H9 (cell line): ENCODE measurements at regions not wholly inside any gene's neighbourhood (a gene's known extent, or its start where the extent isn't known, plus 50 kb on each side); places are given as distances from the start of the nearest gene placed in this dataset.

ENCODE experiments used
- DNase-seq: peaks from one replicate; pipeline ENCODE4 v3.0.0-alpha.2; 2017
- H2AFZ ChIP-seq: one replicate; pipeline ENCODE4 v1.6.1; 2013; ENCODE audit warnings: mild to moderate bottlenecking, low read length, control low read depth, moderate library complexity
- H2AK5ac ChIP-seq: 2 replicates; pipeline ENCODE4 v1.6.1; 2013; ENCODE audit warnings: low read length, control low read depth, mixed read lengths; ENCODE audit not compliant: insufficient read length
- H2BK120ac ChIP-seq: one replicate; pipeline ENCODE4 v1.6.1; 2013; ENCODE audit warnings: low read depth, mild to moderate bottlenecking, low read length, control low read depth, inconsistent platforms; ENCODE audit not compliant: poor library complexity, severe bottlenecking
- H2BK12ac ChIP-seq: 2 replicates; pipeline ENCODE4 v1.6.1; 2013; ENCODE audit warnings: low read length, control low read depth, mixed read lengths, low read depth; ENCODE audit not compliant: insufficient read length
- H2BK15ac ChIP-seq: 2 replicates; pipeline ENCODE4 v1.6.1; 2013; ENCODE audit warnings: low read depth, low read length, control low read depth
- H2BK20ac ChIP-seq: one replicate; pipeline ENCODE4 v1.6.1; 2013; ENCODE audit warnings: low read depth, mild to moderate bottlenecking, low read length, control low read depth, inconsistent platforms; ENCODE audit not compliant: poor library complexity, severe bottlenecking
- H2BK5ac ChIP-seq: 2 replicates; pipeline ENCODE4 v1.6.1; 2013; ENCODE audit warnings: low read length, control low read depth, mixed read lengths; ENCODE audit not compliant: insufficient read length
- H3K14ac ChIP-seq: 2 replicates; pipeline ENCODE4 v1.6.1; 2013; ENCODE audit warnings: low read length, control low read depth; ENCODE audit not compliant: insufficient read depth
- H3K18ac ChIP-seq: 2 replicates; pipeline ENCODE4 v1.6.1; 2013; ENCODE audit warnings: low read depth, mild to moderate bottlenecking, mixed read lengths, low read length, control low read depth; ENCODE audit not compliant: insufficient read length
- H3K23ac ChIP-seq: 2 replicates; pipeline ENCODE4 v1.6.1; 2013; ENCODE audit warnings: low read length, control low read depth, mixed read lengths, low read depth; ENCODE audit not compliant: insufficient read length
- H3K23me2 ChIP-seq: 2 replicates; pipeline ENCODE4 v1.6.1; 2013; ENCODE audit warnings: low read depth, mild to moderate bottlenecking, mixed read lengths, low read length, control low read depth; ENCODE audit not compliant: insufficient read length, poor library complexity, severe bottlenecking
- H3K27ac ChIP-seq: 2 replicates; pipeline ENCODE4 v1.5.1; 2013; ENCODE audit warnings: low read length, control low read depth, mixed read lengths, low read depth; ENCODE audit not compliant: insufficient read length
- H3K27me3 ChIP-seq: 2 replicates; pipeline ENCODE4 v1.6.1; 2013; ENCODE audit warnings: low read length, control low read depth, inconsistent platforms; ENCODE audit not compliant: insufficient read depth
- H3K4ac ChIP-seq: 2 replicates; pipeline ENCODE4 v1.6.1; 2013; ENCODE audit warnings: low read depth, mild to moderate bottlenecking, control low read depth, inconsistent platforms, low read length, moderate library complexity
- H3K4me1 ChIP-seq: 2 replicates; pipeline ENCODE4 v1.6.1; 2013; ENCODE audit warnings: low read length, control low read depth, inconsistent platforms; ENCODE audit not compliant: insufficient read depth
- H3K4me2 ChIP-seq: 2 replicates; pipeline ENCODE4 v1.6.1; 2013; ENCODE audit warnings: low read length, control low read depth, mixed read lengths; ENCODE audit not compliant: insufficient read length, insufficient read depth
- H3K56ac ChIP-seq: 2 replicates; pipeline ENCODE4 v1.6.1; 2013; ENCODE audit warnings: low read depth, mild to moderate bottlenecking, mixed read lengths, low read length, control low read depth; ENCODE audit not compliant: insufficient read length
- H3K79me1 ChIP-seq: 2 replicates; pipeline ENCODE4 v1.6.1; 2013; ENCODE audit warnings: low read depth, mild to moderate bottlenecking, moderate library complexity, low read length, control low read depth, inconsistent platforms; ENCODE audit not compliant: insufficient read depth, poor library complexity, severe bottlenecking
- H3K79me2 ChIP-seq: 2 replicates; pipeline ENCODE4 v1.6.1; 2013; ENCODE audit warnings: low read length, control low read depth, inconsistent platforms; ENCODE audit not compliant: insufficient read depth
- H3K9ac ChIP-seq: 2 replicates; pipeline ENCODE4 v1.6.1; 2013; ENCODE audit warnings: low read length, control low read depth, mixed read lengths; ENCODE audit not compliant: insufficient read length; ENCODE audit errors: extremely low read depth
- H3K9me3 ChIP-seq: one replicate; pipeline ENCODE4 v1.6.1; 2013; ENCODE audit warnings: low read depth, low read length, inconsistent platforms; ENCODE audit not compliant: control insufficient read depth
- H3T11ph ChIP-seq: one replicate; pipeline ENCODE4 v1.6.1; 2013; ENCODE audit warnings: mild to moderate bottlenecking, low read length, control low read depth, inconsistent platforms
- H4K20me1 ChIP-seq: one replicate; pipeline ENCODE4 v1.6.1; 2013; ENCODE audit not compliant: control insufficient read depth, insufficient read length, insufficient read depth
- H4K5ac ChIP-seq: 2 replicates; pipeline ENCODE4 v1.6.1; 2013; ENCODE audit warnings: low read depth, mild to moderate bottlenecking, mixed read lengths, low read length, control low read depth; ENCODE audit not compliant: insufficient read length
- H4K8ac ChIP-seq: replicated peaks from 2 replicates; pipeline ENCODE4 v1.6.1; 2013; ENCODE audit warnings: low read length, control low read depth, mixed read lengths, low read depth; ENCODE audit not compliant: insufficient read length
- H4K91ac ChIP-seq: 2 replicates; pipeline ENCODE4 v1.6.1; 2013; ENCODE audit warnings: low read depth, mild to moderate bottlenecking, moderate library complexity, mixed read lengths, low read length, control low read depth; ENCODE audit not compliant: insufficient read length
- H3K27ac Mint-ChIP-seq, 3 experiments: 2 replicates in 2 of 3; 3 replicates in 1 of 3; pipeline ENCODE4 v1.8.0; 2020 to 2021; ENCODE audit warnings: mixed read lengths in 3 of 3, mild to moderate bottlenecking in 1 of 3, moderate library complexity in 1 of 3
- H3K27me3 Mint-ChIP-seq: 2 replicates; pipeline ENCODE4 v1.8.0; 2021; ENCODE audit warnings: low read depth, mild to moderate bottlenecking, moderate library complexity, mixed read lengths
- H3K36me3 Mint-ChIP-seq, 3 experiments: 2 replicates in 2 of 3; 3 replicates in 1 of 3; pipeline ENCODE4 v1.8.0; 2020 to 2021; ENCODE audit warnings: low read depth in 3 of 3, mixed read lengths in 3 of 3; ENCODE audit not compliant: insufficient read depth in 1 of 3
- H3K4me1 Mint-ChIP-seq, 2 experiments: 2 replicates each; pipeline ENCODE4 v1.8.0; 2020; ENCODE audit warnings: mixed read lengths in 2 of 2
- H3K4me3 Mint-ChIP-seq, 2 experiments: 2 replicates in 1 of 2; 3 replicates in 1 of 2; pipeline ENCODE4 v1.8.0; 2020 to 2021; ENCODE audit warnings: mild to moderate bottlenecking in 2 of 2, mixed read lengths in 2 of 2, moderate library complexity in 1 of 2
- H3K9me3 Mint-ChIP-seq, 2 experiments: 2 replicates in 1 of 2; 3 replicates in 1 of 2; pipeline ENCODE4 v1.8.0; 2020; ENCODE audit warnings: mild to moderate bottlenecking in 2 of 2, mixed read lengths in 2 of 2, moderate library complexity in 1 of 2
- CTCF ChIP-seq: fragments of 200-600 bp; sonication (generic); conservative IDR thresholded peaks from 3 replicates; pipeline ENCODE4 v1.8.0; 2021; ENCODE audit warnings: antibody characterized with exemption, mild to moderate bottlenecking

GRCh38 chr5:129173771-129174170 is 79.2 kb downstream of the ISOC1 start:
- TF ChIP-seq CTCF: no peak
- no peaks in the 10 kb centered on the region for H3K4me1 ChIP-seq
- H2BK15ac ChIP-seq: no peak overlapping the region
- no peak overlapping the region for H3K9ac ChIP-seq
- no peak overlapping the region for H3K4me3 Mint-ChIP-seq
- no peak overlapping the region for H3K4ac ChIP-seq
- H2BK12ac ChIP-seq: no peak overlapping the region
- no peaks in the 10 kb centered on the region for H3K9me3 Mint-ChIP-seq
- no peak overlapping the region for H2AFZ ChIP-seq
- no peaks in the 10 kb centered on the region for H3K79me2 ChIP-seq
- no peak overlapping the region for H3K18ac ChIP-seq
- H3K79me1 ChIP-seq: no peaks in the 10 kb centered on the region
- no peak overlapping the region for H4K5ac ChIP-seq
- H3K27ac Mint-ChIP-seq: no peak overlapping the region; a peak in 1 of 7 replicates
- H3K56ac ChIP-seq: no peak overlapping the region
- H3T11ph ChIP-seq: no peak overlapping the region
- H2AK5ac ChIP-seq: no peak overlapping the region
- no peaks in the 10 kb centered on the region for H3K27me3 Mint-ChIP-seq
- no peaks in the 10 kb centered on the region for H3K36me3 Mint-ChIP-seq
- no peak overlapping the region for H3K14ac ChIP-seq
- no peak overlapping the region for H4K8ac ChIP-seq
- H3K27ac ChIP-seq: no peak overlapping the region
- H4K91ac ChIP-seq: no peak overlapping the region
- no peaks in the 10 kb centered on the region for H4K20me1 ChIP-seq
- DNase-seq: no peak
- H3K4me1 Mint-ChIP-seq: peaks cover 7 to 9% of the 10 kb centered on the region in 2 experiments; a peak in 3 of 4 replicates
- H3K9me3 ChIP-seq: no peaks in the 10 kb centered on the region
- H2BK5ac ChIP-seq: no peak overlapping the region
- H3K4me2 ChIP-seq: no peak overlapping the region
- H3K27me3 ChIP-seq: no peaks in the 10 kb centered on the region
- no peaks in the 10 kb centered on the region for H3K23me2 ChIP-seq
- no peak overlapping the region for H2BK120ac ChIP-seq
- no peak overlapping the region for H2BK20ac ChIP-seq
- no peak overlapping the region for H3K23ac ChIP-seq
